HG03045 (cell line): ENCODE measurements at regions not wholly inside any gene's neighbourhood (a gene's known extent, or its start where the extent isn't known, plus 50 kb on each side); places are given as distances from the start of the nearest gene placed in this dataset.
"Not testable (repeated sequence)": the region's sequence is repeated elsewhere in the genome, so short reads cannot be mapped to it uniquely, and the experiment has no call there.

Experiments used
- ATAC-seq: cut with Tn5 transposase; IDR thresholded peaks from one replicate; pipeline ENCODE4 v1.9.1; 2021; ENCODE audit warnings: mild to moderate bottlenecking, moderate library complexity; ENCODE audit not compliant: unreplicated experiment

- no peak for ATAC-seq
Observed at GRCh38 chr3:147471741-147472140, 62.6 kb downstream of the ZIC1 start.

GRCh38 chr3:147472846-147473245 is 63.7 kb downstream of the ZIC1 start:
- ATAC-seq = no peak

- no peak for ATAC-seq
Observed at GRCh38 chr3:147483145-147483544, 74.0 kb downstream of the ZIC1 start.

- no peak for ATAC-seq
Observed at GRCh38 chr3:147483578-147483977, 74.4 kb downstream of the ZIC1 start.

- no peak for ATAC-seq
Observed at GRCh38 chr3:147493065-147493464, 83.9 kb downstream of the ZIC1 start.

GRCh38 chr3:147493666-147494065 is 84.5 kb downstream of the ZIC1 start:
- no peak for ATAC-seq

GRCh38 chr3:147497286-147497685 is 88.1 kb downstream of the ZIC1 start:
- no peak for ATAC-seq

- no peak for ATAC-seq
Observed at GRCh38 chr3:147507638-147508286, 98.6 kb downstream of the ZIC1 start.

GRCh38 chr3:147509448-147509847 is 100.3 kb downstream of the ZIC1 start:
- no peak for ATAC-seq

- ATAC-seq = no peak
Observed at GRCh38 chr3:147513785-147514184, 104.6 kb downstream of the ZIC1 start.

- no peak for ATAC-seq
Observed at GRCh38 chr3:147514366-147515160, 105.4 kb downstream of the ZIC1 start.

- no peak for ATAC-seq
Observed at GRCh38 chr3:147518465-147518864, 109.3 kb downstream of the ZIC1 start.

GRCh38 chr3:147521646-147522045 is 112.5 kb downstream of the ZIC1 start:
- ATAC-seq = no peak

GRCh38 chr3:147522780-147523179 is 113.6 kb downstream of the ZIC1 start:
- ATAC-seq = not testable (repeated sequence)

- no peak for ATAC-seq
Observed at GRCh38 chr3:147529551-147529950, 120.4 kb downstream of the ZIC1 start.

GRCh38 chr3:147538034-147538433 is 128.9 kb downstream of the ZIC1 start:
- no peak for ATAC-seq

- ATAC-seq = no peak
Observed at GRCh38 chr3:147540921-147541320, 131.8 kb downstream of the ZIC1 start.

- ATAC-seq = no peak
Observed at GRCh38 chr3:147544290-147544689, 135.1 kb downstream of the ZIC1 start.

- no peak for ATAC-seq
Observed at GRCh38 chr3:147551491-147551890, 142.3 kb downstream of the ZIC1 start.

- ATAC-seq = no peak
Observed at GRCh38 chr3:147554332-147554731, 145.2 kb downstream of the ZIC1 start.

- ATAC-seq = no peak
Observed at GRCh38 chr3:147572970-147573340, 163.8 kb downstream of the ZIC1 start.

- ATAC-seq = no peak
Observed at GRCh38 chr3:147574621-147575020, 165.5 kb downstream of the ZIC1 start.

- ATAC-seq = no peak
Observed at GRCh38 chr3:147575391-147575790, 166.2 kb downstream of the ZIC1 start.
